SK-N-SH (cell line): ENCODE measurements at regions not wholly inside any gene's neighbourhood (a gene's known extent, or its start where the extent isn't known, plus 50 kb on each side); places are given as distances from the start of the nearest gene placed in this dataset.

ENCODE experiments used
- CTCF ChIA-PET: fragments of 300-600, 350-600 bp; formaldehyde crosslinking; extraction: SDS; loops from one replicate; lab custom pipeline; 2021; lab: Yijun Ruan, JAX
- POLR2A ChIA-PET: fragments of 350-600 bp; sonication (Branson Sonifier 250); formaldehyde crosslinking; extraction: SDS; loops from one replicate; lab custom pipeline; 2020; ENCODE audit warnings: antibody characterized with exemption, inconsistent platforms; lab: Yijun Ruan, JAX
- DNase-seq: peaks from one replicate; pipeline ENCODE4 v3.0.0; 2012
- H2AFZ ChIP-seq: fragments of 200-600 bp; sonication (generic); 2 replicates; pipeline ENCODE4 v1.8.1; 2016; ENCODE audit warnings: antibody characterized with exemption, mild to moderate bottlenecking, low read depth
- H3F3A ChIP-seq: fragments of 200-600 bp; sonication (generic); replicated peaks from 2 replicates; pipeline ENCODE3; 2016; ENCODE audit warnings: antibody characterized with exemption, mild to moderate bottlenecking; ENCODE audit not compliant: insufficient read depth
- H3K27ac ChIP-seq, 2 experiments: fragments of 200-500 bp in 1 of 2; fragments of 200-600 bp in 1 of 2; sonication (Bioruptor generic) in 1 of 2; sonication (generic), shearing (Covaris generic) in 1 of 2; 2 replicates each; pipeline versions ENCODE4 v1.5.1 to v1.6.1; 2014 to 2016; ENCODE audit warnings: low read depth in 2 of 2, inconsistent platforms in 1 of 2, low read length in 1 of 2, mild to moderate bottlenecking in 1 of 2, mixed read lengths in 1 of 2
- H3K27me3 ChIP-seq: fragments of 200-600 bp; sonication (generic), shearing (Covaris generic); 2 replicates; pipeline ENCODE4 v1.6.1; 2016; ENCODE audit warnings: mixed run types; ENCODE audit not compliant: insufficient read depth
- H3K36me3 ChIP-seq, 2 experiments: fragments of 200-500 bp in 1 of 2; fragments of 200-600 bp in 1 of 2; sonication (Bioruptor generic) in 1 of 2; sonication (generic) in 1 of 2; replicated peaks in 1 of 2; 2 replicates each; pipeline versions ENCODE3 to v1.5.1; 2014 to 2016; ENCODE audit warnings: low read length in 1 of 2, mild to moderate bottlenecking in 1 of 2; ENCODE audit not compliant: insufficient read depth in 2 of 2, control insufficient read depth in 1 of 2
- H3K4me1 ChIP-seq, 2 experiments: fragments of 200-500 bp in 1 of 2; fragments of 200-600 bp in 1 of 2; sonication (Bioruptor generic) in 1 of 2; sonication (generic), shearing (Covaris generic) in 1 of 2; 2 replicates each; pipeline versions ENCODE4 v1.5.1 to v1.6.1; 2014 to 2016; ENCODE audit warnings: low read depth in 1 of 2, low read length in 1 of 2, mixed run types in 1 of 2; ENCODE audit not compliant: insufficient read depth in 2 of 2, control insufficient read depth in 1 of 2
- H3K4me2 ChIP-seq: fragments of 200-600 bp; sonication (generic), shearing (Covaris generic); 2 replicates; pipeline ENCODE4 v1.6.1; 2017; ENCODE audit warnings: mixed run types
- H3K4me3 ChIP-seq, 2 experiments: fragments of 200-500 bp in 1 of 2; fragments of 200-600 bp in 1 of 2; sonication (Bioruptor generic) in 1 of 2; sonication (generic), shearing (Covaris generic) in 1 of 2; 2 replicates each; pipeline versions ENCODE4 v1.5.1 to v1.8.1; 2014 to 2016; ENCODE audit warnings: low read depth in 2 of 2, inconsistent platforms in 1 of 2, low read length in 1 of 2, mild to moderate bottlenecking in 1 of 2, mixed read lengths in 1 of 2, moderate library complexity in 1 of 2
- H3K79me2 ChIP-seq: fragments of 200-600 bp; sonication (generic); 2 replicates; pipeline ENCODE4 v1.8.1; 2017; ENCODE audit warnings: mild to moderate bottlenecking; ENCODE audit not compliant: insufficient read depth
- H3K9ac ChIP-seq: fragments of 200-600 bp; sonication (generic); 2 replicates; pipeline ENCODE4 v1.6.1; 2017; ENCODE audit warnings: mixed run types
- H3K9me2 ChIP-seq: fragments of 200-600 bp; sonication (generic); 2 replicates; pipeline ENCODE4 v1.6.1; 2017; ENCODE audit warnings: mixed run types
- H3K9me3 ChIP-seq: fragments of 200-600 bp; sonication (generic); 2 replicates; pipeline ENCODE4 v1.6.1; 2017; ENCODE audit warnings: mixed run types, mild to moderate bottlenecking, moderate library complexity
- H4K20me1 ChIP-seq: fragments of 200-600 bp; sonication (generic); 2 replicates; pipeline ENCODE4 v1.6.1; 2017; ENCODE audit warnings: mild to moderate bottlenecking, mixed run types; ENCODE audit not compliant: insufficient read depth
- EP300 ChIP-seq, 2 experiments: IDR thresholded peaks; 2 replicates each; pipeline versions ENCODE4 v1.4.0 to v1.6.1; 2012; ENCODE audit warnings: borderline replicate concordance in 1 of 2, low read depth in 1 of 2, low read length in 1 of 2
- EZH2phosphoT487 ChIP-seq: fragments of 200-600 bp; sonication (generic); IDR thresholded peaks from 2 replicates; pipeline ENCODE4 v1.6.1; 2017; ENCODE audit warnings: low read depth, mixed run types, mild to moderate bottlenecking, antibody characterized with exemption, moderate library complexity, borderline replicate concordance
- FOXJ3 ChIP-seq: sonication (generic); formaldehyde crosslinking; IDR thresholded peaks from 2 replicates; pipeline ENCODE4 v1.5.1; 2020; ENCODE audit warnings: mild to moderate bottlenecking, missing genetic modification reagents
- FOXM1 ChIP-seq: IDR thresholded peaks from 2 replicates; pipeline ENCODE4 v1.4.0; 2012; ENCODE audit warnings: low read depth, mild to moderate bottlenecking
- GABPA ChIP-seq: IDR thresholded peaks from 2 replicates; pipeline ENCODE4 v1.4.0; 2012; ENCODE audit warnings: low read depth, mild to moderate bottlenecking
- GATA2 ChIP-seq: sonication (generic); formaldehyde crosslinking; IDR thresholded peaks from 2 replicates; pipeline ENCODE4 v1.5.0; 2020; ENCODE audit warnings: mild to moderate bottlenecking, missing genetic modification reagents
- JUND ChIP-seq: IDR thresholded peaks from 2 replicates; pipeline ENCODE4 v1.4.0; 2012
- MXI1 ChIP-seq: IDR thresholded peaks from 2 replicates; pipeline ENCODE4 v1.6.1; 2012; ENCODE audit warnings: mild to moderate bottlenecking, low read depth, low read length, improper control_type of control experiment
- RCOR1 ChIP-seq: fragments of 150-350 bp; IDR thresholded peaks from 2 replicates; pipeline ENCODE4 v1.6.1; 2017; ENCODE audit warnings: antibody characterized with exemption, low read length
- SIN3A ChIP-seq: IDR thresholded peaks from 2 replicates; pipeline ENCODE4 v1.6.1; 2012; ENCODE audit warnings: low read depth, mild to moderate bottlenecking, low read length, moderate library complexity, borderline replicate concordance
- SMC3 ChIP-seq: IDR thresholded peaks from 2 replicates; pipeline ENCODE4 v1.6.1; 2012; ENCODE audit warnings: low read depth, low read length, improper control_type of control experiment
- TCF12 ChIP-seq: IDR thresholded peaks from 2 replicates; pipeline ENCODE4 v1.4.0; 2012
- USF1 ChIP-seq: IDR thresholded peaks from 2 replicates; pipeline ENCODE4 v1.4.0; 2012; ENCODE audit warnings: low read depth, borderline replicate concordance
- USF2 ChIP-seq: fragments of 150-350 bp; IDR thresholded peaks from 2 replicates; pipeline ENCODE4 v1.6.1; 2017; ENCODE audit warnings: antibody characterized with exemption, low read length, low read depth, borderline replicate concordance
- YY1 ChIP-seq: IDR thresholded peaks from 2 replicates; pipeline ENCODE4 v1.4.0; 2012; ENCODE audit warnings: low read depth, mild to moderate bottlenecking
- WGBS: methylation state at CpG from one replicate; pipeline ENCODE4 v1.1.6; 2017; ENCODE audit warnings: low lambda C conversion rate; 5-methylcytosine and 5-hydroxymethylcytosine counted together
- TF ChIP-seq, protein P1 (sequence below): IDR thresholded peaks from 2 replicates; pipeline ENCODE4; 2012
- TF ChIP-seq, protein P2 (sequence below): IDR thresholded peaks from 2 replicates; pipeline ENCODE4 v1.6.1; 2012; ENCODE audit warnings: mild to moderate bottlenecking, low read depth, low read length, moderate library complexity
- TF ChIP-seq, protein P3 (sequence below): fragments of 150-350 bp; IDR thresholded peaks from 2 replicates; pipeline ENCODE4 v1.6.1; 2016; ENCODE audit warnings: mild to moderate bottlenecking, low read depth, low read length
- TF ChIP-seq, protein P4 (sequence below): IDR thresholded peaks from 2 replicates; pipeline ENCODE4 v1.4.0; 2012; ENCODE audit warnings: low read depth

- Histone ChIP-seq H3K4me3 (no peak overlapping the region), H3K9me3 (no peaks in the 10 kb centered on the region), H3K27me3 (no peaks in the 10 kb centered on the region), H2AFZ (no peak overlapping the region), H3K36me3 (no peaks in the 10 kb centered on the region), H3K79me2 (no peaks in the 10 kb centered on the region), H3K27ac (no peak overlapping the region), H3K4me1 (no peaks in the 10 kb centered on the region), H4K20me1 (no peaks in the 10 kb centered on the region), H3K4me2 (no peak overlapping the region), H3K9ac (no peak overlapping the region), H3F3A (no peaks in the 10 kb centered on the region), H3K9me2 (no peaks in the 10 kb centered on the region)
- WGBS, result 0% methylated on average over 1 of the region's 4 CpGs
- CTCF ChIA-PET, result interaction anchor here (1.2 kb wide), 1 partner anchor 9 kb away, joined by 3 read pairs; no protein-coding TSS in a partner anchor
- POLR2A ChIA-PET, result no interaction called here
- DNase-seq, result no peak
- TF ChIP-seq EP300 (IDR thresholded peaks at IDR 0.05; ENCODE audit: borderline replicate concordance in 1 of 2, low read depth in 1 of 2, low read length in 1 of 2) (no peak), SIN3A (no peak), RCOR1 (no peak), JUND (no peak), FOXM1 (no peak), USF2 (no peak), MXI1 (no peak), YY1 (no peak), TCF12 (no peak), GATA2 (CRISPR knock-in tag) (no peak), USF1 (no peak), FOXJ3 (CRISPR knock-in tag) (no peak), GABPA (no peak), SMC3 (no peak), EZH2phosphoT487 (no peak)
- TF ChIP-seq, protein P1, sequence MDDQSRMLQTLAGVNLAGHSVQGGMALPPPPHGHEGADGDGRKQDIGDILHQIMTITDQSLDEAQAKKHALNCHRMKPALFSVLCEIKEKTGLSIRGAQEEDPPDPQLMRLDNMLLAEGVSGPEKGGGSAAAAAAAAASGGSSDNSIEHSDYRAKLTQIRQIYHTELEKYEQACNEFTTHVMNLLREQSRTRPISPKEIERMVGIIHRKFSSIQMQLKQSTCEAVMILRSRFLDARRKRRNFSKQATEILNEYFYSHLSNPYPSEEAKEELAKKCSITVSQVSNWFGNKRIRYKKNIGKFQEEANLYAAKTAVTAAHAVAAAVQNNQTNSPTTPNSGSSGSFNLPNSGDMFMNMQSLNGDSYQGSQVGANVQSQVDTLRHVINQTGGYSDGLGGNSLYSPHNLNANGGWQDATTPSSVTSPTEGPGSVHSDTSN, result no peak
- TF ChIP-seq, protein P2, sequence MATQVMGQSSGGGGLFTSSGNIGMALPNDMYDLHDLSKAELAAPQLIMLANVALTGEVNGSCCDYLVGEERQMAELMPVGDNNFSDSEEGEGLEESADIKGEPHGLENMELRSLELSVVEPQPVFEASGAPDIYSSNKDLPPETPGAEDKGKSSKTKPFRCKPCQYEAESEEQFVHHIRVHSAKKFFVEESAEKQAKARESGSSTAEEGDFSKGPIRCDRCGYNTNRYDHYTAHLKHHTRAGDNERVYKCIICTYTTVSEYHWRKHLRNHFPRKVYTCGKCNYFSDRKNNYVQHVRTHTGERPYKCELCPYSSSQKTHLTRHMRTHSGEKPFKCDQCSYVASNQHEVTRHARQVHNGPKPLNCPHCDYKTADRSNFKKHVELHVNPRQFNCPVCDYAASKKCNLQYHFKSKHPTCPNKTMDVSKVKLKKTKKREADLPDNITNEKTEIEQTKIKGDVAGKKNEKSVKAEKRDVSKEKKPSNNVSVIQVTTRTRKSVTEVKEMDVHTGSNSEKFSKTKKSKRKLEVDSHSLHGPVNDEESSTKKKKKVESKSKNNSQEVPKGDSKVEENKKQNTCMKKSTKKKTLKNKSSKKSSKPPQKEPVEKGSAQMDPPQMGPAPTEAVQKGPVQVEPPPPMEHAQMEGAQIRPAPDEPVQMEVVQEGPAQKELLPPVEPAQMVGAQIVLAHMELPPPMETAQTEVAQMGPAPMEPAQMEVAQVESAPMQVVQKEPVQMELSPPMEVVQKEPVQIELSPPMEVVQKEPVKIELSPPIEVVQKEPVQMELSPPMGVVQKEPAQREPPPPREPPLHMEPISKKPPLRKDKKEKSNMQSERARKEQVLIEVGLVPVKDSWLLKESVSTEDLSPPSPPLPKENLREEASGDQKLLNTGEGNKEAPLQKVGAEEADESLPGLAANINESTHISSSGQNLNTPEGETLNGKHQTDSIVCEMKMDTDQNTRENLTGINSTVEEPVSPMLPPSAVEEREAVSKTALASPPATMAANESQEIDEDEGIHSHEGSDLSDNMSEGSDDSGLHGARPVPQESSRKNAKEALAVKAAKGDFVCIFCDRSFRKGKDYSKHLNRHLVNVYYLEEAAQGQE, result no peak
- TF ChIP-seq, protein P3, sequence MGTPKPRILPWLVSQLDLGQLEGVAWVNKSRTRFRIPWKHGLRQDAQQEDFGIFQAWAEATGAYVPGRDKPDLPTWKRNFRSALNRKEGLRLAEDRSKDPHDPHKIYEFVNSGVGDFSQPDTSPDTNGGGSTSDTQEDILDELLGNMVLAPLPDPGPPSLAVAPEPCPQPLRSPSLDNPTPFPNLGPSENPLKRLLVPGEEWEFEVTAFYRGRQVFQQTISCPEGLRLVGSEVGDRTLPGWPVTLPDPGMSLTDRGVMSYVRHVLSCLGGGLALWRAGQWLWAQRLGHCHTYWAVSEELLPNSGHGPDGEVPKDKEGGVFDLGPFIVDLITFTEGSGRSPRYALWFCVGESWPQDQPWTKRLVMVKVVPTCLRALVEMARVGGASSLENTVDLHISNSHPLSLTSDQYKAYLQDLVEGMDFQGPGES, result no peak
- TF ChIP-seq, protein P4, sequence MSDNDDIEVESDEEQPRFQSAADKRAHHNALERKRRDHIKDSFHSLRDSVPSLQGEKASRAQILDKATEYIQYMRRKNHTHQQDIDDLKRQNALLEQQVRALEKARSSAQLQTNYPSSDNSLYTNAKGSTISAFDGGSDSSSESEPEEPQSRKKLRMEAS, result no peak
Measured at GRCh38 chr21:20030390-20030789, 967.8 kb upstream of the NCAM2 start.
